ENCODE measurements at regions not wholly inside any gene's neighbourhood (a gene's known extent, or its start where the extent isn't known, plus 50 kb on each side); places are given as distances from the start of the nearest gene placed in this dataset.

DNA sequence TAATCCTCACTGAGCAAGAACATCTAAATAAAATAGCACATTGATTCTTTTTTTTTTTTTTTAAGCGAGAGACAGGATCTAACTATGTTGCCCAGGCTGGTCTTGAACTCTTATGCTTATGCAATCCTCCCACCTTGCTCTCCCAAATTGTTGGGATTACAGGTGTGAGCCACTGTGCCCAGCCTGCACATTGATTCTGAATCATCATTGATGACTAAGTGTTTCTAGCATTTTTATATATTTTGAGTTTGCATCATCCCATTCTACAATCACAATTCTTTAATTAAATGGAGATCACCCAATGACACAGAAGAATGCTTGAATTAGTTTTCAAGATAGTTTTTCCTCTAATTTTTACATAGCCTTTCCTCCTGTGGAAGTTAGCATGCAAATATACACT lies 354.1 kb downstream of the KLF5 start:
- Histone ChIP-seq H4K20me1 (ENCODE audit: insufficient read depth) (no peaks in the 10 kb centered on the region), H3K36me3 (ENCODE audit: insufficient read depth, low read length) (no peaks in the 10 kb centered on the region), H3K4me2 (ENCODE audit: low read length) (no peak overlapping the region), H2AFZ (ENCODE audit: low read depth, low read length) (no peak overlapping the region), H3K9ac (ENCODE audit: low read length) (no peak overlapping the region), H3K79me2 (replicated peaks; ENCODE audit: insufficient read depth, low read length) (no peaks in the 10 kb centered on the region), H3K4me3 (ENCODE audit: low read length) (no peak overlapping the region), H3K27me3 (ENCODE audit: insufficient read depth, low read depth, low read length) (no peaks in the 10 kb centered on the region), H3F3A (ENCODE audit: insufficient read depth, low read length, poor library complexity, severe bottlenecking) (no peaks in the 10 kb centered on the region), H3K9me3 (ENCODE audit: low read length) (no peaks in the 10 kb centered on the region), H3K27ac (ENCODE audit: low read length) (no peak overlapping the region), H3K9me2 (ENCODE audit: insufficient read depth, low read length) (no peaks in the 10 kb centered on the region)
- TF ChIP-seq EP300 (conservative IDR thresholded peaks at IDR 0.05; ENCODE audit: poor library complexity, severe bottlenecking) = no peak
- TF ChIP-seq EZH2 (IDR thresholded peaks at IDR 0.05; ENCODE audit: borderline replicate concordance, insufficient read depth, low read length, poor library complexity, severe bottlenecking) = no peak
- no peak for TF ChIP-seq SMC3 (conservative IDR thresholded peaks at IDR 0.05; ENCODE audit: poor library complexity)
- TF ChIP-seq, protein P1, sequence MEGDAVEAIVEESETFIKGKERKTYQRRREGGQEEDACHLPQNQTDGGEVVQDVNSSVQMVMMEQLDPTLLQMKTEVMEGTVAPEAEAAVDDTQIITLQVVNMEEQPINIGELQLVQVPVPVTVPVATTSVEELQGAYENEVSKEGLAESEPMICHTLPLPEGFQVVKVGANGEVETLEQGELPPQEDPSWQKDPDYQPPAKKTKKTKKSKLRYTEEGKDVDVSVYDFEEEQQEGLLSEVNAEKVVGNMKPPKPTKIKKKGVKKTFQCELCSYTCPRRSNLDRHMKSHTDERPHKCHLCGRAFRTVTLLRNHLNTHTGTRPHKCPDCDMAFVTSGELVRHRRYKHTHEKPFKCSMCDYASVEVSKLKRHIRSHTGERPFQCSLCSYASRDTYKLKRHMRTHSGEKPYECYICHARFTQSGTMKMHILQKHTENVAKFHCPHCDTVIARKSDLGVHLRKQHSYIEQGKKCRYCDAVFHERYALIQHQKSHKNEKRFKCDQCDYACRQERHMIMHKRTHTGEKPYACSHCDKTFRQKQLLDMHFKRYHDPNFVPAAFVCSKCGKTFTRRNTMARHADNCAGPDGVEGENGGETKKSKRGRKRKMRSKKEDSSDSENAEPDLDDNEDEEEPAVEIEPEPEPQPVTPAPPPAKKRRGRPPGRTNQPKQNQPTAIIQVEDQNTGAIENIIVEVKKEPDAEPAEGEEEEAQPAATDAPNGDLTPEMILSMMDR (IDR thresholded peaks at IDR 0.05; ENCODE audit: poor library complexity, severe bottlenecking) = no peak
- TF ChIP-seq, protein P2, sequence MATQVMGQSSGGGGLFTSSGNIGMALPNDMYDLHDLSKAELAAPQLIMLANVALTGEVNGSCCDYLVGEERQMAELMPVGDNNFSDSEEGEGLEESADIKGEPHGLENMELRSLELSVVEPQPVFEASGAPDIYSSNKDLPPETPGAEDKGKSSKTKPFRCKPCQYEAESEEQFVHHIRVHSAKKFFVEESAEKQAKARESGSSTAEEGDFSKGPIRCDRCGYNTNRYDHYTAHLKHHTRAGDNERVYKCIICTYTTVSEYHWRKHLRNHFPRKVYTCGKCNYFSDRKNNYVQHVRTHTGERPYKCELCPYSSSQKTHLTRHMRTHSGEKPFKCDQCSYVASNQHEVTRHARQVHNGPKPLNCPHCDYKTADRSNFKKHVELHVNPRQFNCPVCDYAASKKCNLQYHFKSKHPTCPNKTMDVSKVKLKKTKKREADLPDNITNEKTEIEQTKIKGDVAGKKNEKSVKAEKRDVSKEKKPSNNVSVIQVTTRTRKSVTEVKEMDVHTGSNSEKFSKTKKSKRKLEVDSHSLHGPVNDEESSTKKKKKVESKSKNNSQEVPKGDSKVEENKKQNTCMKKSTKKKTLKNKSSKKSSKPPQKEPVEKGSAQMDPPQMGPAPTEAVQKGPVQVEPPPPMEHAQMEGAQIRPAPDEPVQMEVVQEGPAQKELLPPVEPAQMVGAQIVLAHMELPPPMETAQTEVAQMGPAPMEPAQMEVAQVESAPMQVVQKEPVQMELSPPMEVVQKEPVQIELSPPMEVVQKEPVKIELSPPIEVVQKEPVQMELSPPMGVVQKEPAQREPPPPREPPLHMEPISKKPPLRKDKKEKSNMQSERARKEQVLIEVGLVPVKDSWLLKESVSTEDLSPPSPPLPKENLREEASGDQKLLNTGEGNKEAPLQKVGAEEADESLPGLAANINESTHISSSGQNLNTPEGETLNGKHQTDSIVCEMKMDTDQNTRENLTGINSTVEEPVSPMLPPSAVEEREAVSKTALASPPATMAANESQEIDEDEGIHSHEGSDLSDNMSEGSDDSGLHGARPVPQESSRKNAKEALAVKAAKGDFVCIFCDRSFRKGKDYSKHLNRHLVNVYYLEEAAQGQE (IDR thresholded peaks at IDR 0.05; ENCODE audit: borderline replicate concordance) = no peak
- no peak for TF ChIP-seq RAD21 (conservative IDR thresholded peaks at IDR 0.05)
- no peak for TF ChIP-seq TAF1 (IDR thresholded peaks at IDR 0.05; ENCODE audit: low read depth)
- TF ChIP-seq MXI1 (conservative IDR thresholded peaks at IDR 0.05; ENCODE audit: poor library complexity, severe bottlenecking) = no peak
- TF ChIP-seq POLR2AphosphoS5 (IDR thresholded peaks at IDR 0.05) = no peak

DNA sequence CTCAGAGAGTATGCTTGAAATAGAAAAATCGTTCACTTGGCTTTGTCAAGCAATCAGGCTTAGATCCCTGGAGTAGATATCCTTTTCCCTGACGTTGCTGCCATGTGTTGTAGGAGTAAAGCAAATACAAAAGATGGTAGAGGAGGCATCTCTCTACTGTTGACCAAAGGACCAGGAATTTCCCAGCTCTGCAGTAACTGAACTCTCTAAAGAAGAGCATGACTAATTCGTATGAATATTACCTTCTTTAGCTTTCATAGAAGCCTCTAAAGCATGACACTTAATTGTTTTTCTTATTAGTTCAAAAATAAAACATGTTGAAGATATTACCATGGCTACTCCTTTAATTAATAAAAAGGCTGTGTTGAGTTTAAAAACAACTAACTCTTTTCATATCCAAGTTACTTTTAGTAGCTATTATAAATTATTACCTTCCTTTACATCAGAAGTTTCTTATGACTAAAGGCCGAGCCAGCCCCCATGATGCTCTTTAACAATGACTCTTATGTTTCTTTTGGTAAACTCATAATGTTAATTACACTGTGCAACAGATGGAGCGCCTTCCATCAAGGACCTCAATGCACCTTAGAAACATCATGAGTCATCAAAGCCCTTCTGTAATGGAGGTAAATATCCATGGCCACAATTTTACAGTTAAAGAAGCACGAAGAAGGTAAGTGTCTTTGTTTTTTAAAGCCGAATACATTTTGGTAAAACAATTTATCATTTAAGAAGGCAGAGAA lies 352.4 kb downstream of the KLF5 start:
- Histone ChIP-seq H3K36me3 (ENCODE audit: insufficient read depth, low read length) (no peaks in the 10 kb centered on the region), H3K9ac (ENCODE audit: low read length) (no peak overlapping the region), H3K4me2 (ENCODE audit: low read length) (no peak overlapping the region), H3K79me2 (replicated peaks; ENCODE audit: insufficient read depth, low read length) (no peaks in the 10 kb centered on the region), H3K27ac (ENCODE audit: low read length) (no peak overlapping the region), H3K9me2 (ENCODE audit: insufficient read depth, low read length) (no peaks in the 10 kb centered on the region), H2AFZ (ENCODE audit: low read depth, low read length) (no peak overlapping the region), H3F3A (ENCODE audit: insufficient read depth, low read length, poor library complexity, severe bottlenecking) (no peaks in the 10 kb centered on the region), H3K9me3 (ENCODE audit: low read length) (no peaks in the 10 kb centered on the region), H3K27me3 (ENCODE audit: insufficient read depth, low read depth, low read length) (no peaks in the 10 kb centered on the region), H3K4me3 (ENCODE audit: low read length) (no peak overlapping the region), H4K20me1 (ENCODE audit: insufficient read depth) (no peaks in the 10 kb centered on the region)
- TF ChIP-seq, protein P1 (IDR thresholded peaks at IDR 0.05; ENCODE audit: poor library complexity, severe bottlenecking) = no peak
- TF ChIP-seq, protein P2 (IDR thresholded peaks at IDR 0.05; ENCODE audit: borderline replicate concordance) = no peak
- TF ChIP-seq SMC3 (conservative IDR thresholded peaks at IDR 0.05; ENCODE audit: poor library complexity) = no peak
- no peak for TF ChIP-seq RAD21 (conservative IDR thresholded peaks at IDR 0.05)
- TF ChIP-seq EP300 (conservative IDR thresholded peaks at IDR 0.05; ENCODE audit: poor library complexity, severe bottlenecking) = no peak
- no peak for TF ChIP-seq MXI1 (conservative IDR thresholded peaks at IDR 0.05; ENCODE audit: poor library complexity, severe bottlenecking)
- TF ChIP-seq TAF1 (IDR thresholded peaks at IDR 0.05; ENCODE audit: low read depth) = no peak
- TF ChIP-seq POLR2AphosphoS5 (IDR thresholded peaks at IDR 0.05) = no peak
- no peak for TF ChIP-seq EZH2 (IDR thresholded peaks at IDR 0.05; ENCODE audit: borderline replicate concordance, insufficient read depth, low read length, poor library complexity, severe bottlenecking)

Measured in neural cell (in vitro differentiated cells).